ENCODE measurements at regions not wholly inside any gene's neighbourhood (a gene's known extent, or its start where the extent isn't known, plus 50 kb on each side); places are given as distances from the start of the nearest gene placed in this dataset.
A peak's percentile ranks its signal among the peaks of the same experiment; 100 is the strongest.

GRCh38 chr7:67302113-67303039 is 305.7 kb downstream of the TYW1 start:
- TF ChIP-seq POLR2AphosphoS5 (IDR thresholded peaks at IDR 0.05; ENCODE audit: borderline replicate concordance, low read depth, low read length) = peak; percentile 87
- no peak for TF ChIP-seq FOXP2 (optimal IDR thresholded peaks at IDR 0.05; ENCODE audit: control extremely low read depth, extremely low read length, insufficient read depth)
